Keratinocyte (primary cell): ENCODE measurements at regions not wholly inside any gene's neighbourhood (a gene's known extent, or its start where the extent isn't known, plus 50 kb on each side); places are given as distances from the start of the nearest gene placed in this dataset.

ENCODE experiments used
- EZH2 ChIP-seq: IDR thresholded peaks from one replicate; pipeline ENCODE4 v1.6.1; 2012; ENCODE audit warnings: inconsistent platforms, mild to moderate bottlenecking, low read length, moderate library complexity
- TF ChIP-seq, protein P1 (sequence below), 3 experiments: IDR thresholded peaks in 1 of 3; conservative IDR thresholded peaks in 1 of 3; optimal IDR thresholded peaks in 1 of 3; 2 replicates in 2 of 3; 3 replicates in 1 of 3; pipeline versions ENCODE3 to v1.5.1; 2011; ENCODE audit warnings: low read length in 3 of 3, mild to moderate bottlenecking in 3 of 3, moderate library complexity in 2 of 3, control low read depth in 1 of 3, inconsistent platforms in 1 of 3; ENCODE audit not compliant: insufficient read depth in 2 of 3; ENCODE audit errors: extremely low read depth in 1 of 3

GRCh38 chr6:86203044-86203443 lies 560.4 kb upstream of the SYNCRIP start:
- TF ChIP-seq, protein P1, sequence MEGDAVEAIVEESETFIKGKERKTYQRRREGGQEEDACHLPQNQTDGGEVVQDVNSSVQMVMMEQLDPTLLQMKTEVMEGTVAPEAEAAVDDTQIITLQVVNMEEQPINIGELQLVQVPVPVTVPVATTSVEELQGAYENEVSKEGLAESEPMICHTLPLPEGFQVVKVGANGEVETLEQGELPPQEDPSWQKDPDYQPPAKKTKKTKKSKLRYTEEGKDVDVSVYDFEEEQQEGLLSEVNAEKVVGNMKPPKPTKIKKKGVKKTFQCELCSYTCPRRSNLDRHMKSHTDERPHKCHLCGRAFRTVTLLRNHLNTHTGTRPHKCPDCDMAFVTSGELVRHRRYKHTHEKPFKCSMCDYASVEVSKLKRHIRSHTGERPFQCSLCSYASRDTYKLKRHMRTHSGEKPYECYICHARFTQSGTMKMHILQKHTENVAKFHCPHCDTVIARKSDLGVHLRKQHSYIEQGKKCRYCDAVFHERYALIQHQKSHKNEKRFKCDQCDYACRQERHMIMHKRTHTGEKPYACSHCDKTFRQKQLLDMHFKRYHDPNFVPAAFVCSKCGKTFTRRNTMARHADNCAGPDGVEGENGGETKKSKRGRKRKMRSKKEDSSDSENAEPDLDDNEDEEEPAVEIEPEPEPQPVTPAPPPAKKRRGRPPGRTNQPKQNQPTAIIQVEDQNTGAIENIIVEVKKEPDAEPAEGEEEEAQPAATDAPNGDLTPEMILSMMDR (optimal IDR thresholded peaks at IDR 0.05 in 1 of 3, IDR thresholded peaks at IDR 0.05 in 1 of 3, conservative IDR thresholded peaks at IDR 0.05 in 1 of 3; ENCODE audit: extremely low read depth in 1 of 3, insufficient read depth in 2 of 3, low read length in 3 of 3), result no peak
- no peak for TF ChIP-seq EZH2
